ENCODE measurements at regions not wholly inside any gene's neighbourhood (a gene's known extent, or its start where the extent isn't known, plus 50 kb on each side); places are given as distances from the start of the nearest gene placed in this dataset.

- TF ChIP-seq CTCF (IDR thresholded peaks at IDR 0.05; ENCODE audit: insufficient read depth, low read length): no peak
- no peak overlapping the region for H3K4me3 ChIP-seq (ENCODE audit: low read depth, low read length)
- no peak for DNase-seq (ENCODE audit: low read depth)
Observed at GRCh38 chr5:164038128-164038783, 532.8 kb downstream of the MAT2B start.

- TF ChIP-seq CTCF (IDR thresholded peaks at IDR 0.05; ENCODE audit: insufficient read depth, low read length): no peak
- no peak for DNase-seq (ENCODE audit: low read depth)
- H3K4me3 ChIP-seq (ENCODE audit: low read depth, low read length): no peak overlapping the region
Observed at GRCh38 chr5:164041105-164041504, 535.7 kb downstream of the MAT2B start.

- peak; percentile 79 for DNase-seq (ENCODE audit: low read depth)
- H3K4me3 ChIP-seq (ENCODE audit: low read depth, low read length): no peak overlapping the region
- TF ChIP-seq CTCF (IDR thresholded peaks at IDR 0.05; ENCODE audit: insufficient read depth, low read length): peak; percentile 42
Observed at GRCh38 chr5:164048359-164048926, 543.0 kb downstream of the MAT2B start.

GRCh38 chr5:164051745-164052144, 546.3 kb downstream of the MAT2B start:
- no peak overlapping the region for H3K4me3 ChIP-seq (ENCODE audit: low read depth, low read length)
- DNase-seq (ENCODE audit: low read depth): peak; percentile 72
- no peak for TF ChIP-seq CTCF (IDR thresholded peaks at IDR 0.05; ENCODE audit: insufficient read depth, low read length)

GRCh38 chr5:164052536-164053093, 547.2 kb downstream of the MAT2B start:
- H3K4me3 ChIP-seq (ENCODE audit: low read depth, low read length): no peak overlapping the region
- no peak for TF ChIP-seq CTCF (IDR thresholded peaks at IDR 0.05; ENCODE audit: insufficient read depth, low read length)
- peak; percentile 82 for DNase-seq (ENCODE audit: low read depth)

- peak; percentile 51 for DNase-seq (ENCODE audit: low read depth)
- no peak for TF ChIP-seq CTCF (IDR thresholded peaks at IDR 0.05; ENCODE audit: insufficient read depth, low read length)
- H3K4me3 ChIP-seq (ENCODE audit: low read depth, low read length): no peak overlapping the region
Observed at GRCh38 chr5:164053123-164053522, 547.7 kb downstream of the MAT2B start.
